ENCODE measurements at regions not wholly inside any gene's neighbourhood (a gene's known extent, or its start where the extent isn't known, plus 50 kb on each side); places are given as distances from the start of the nearest gene placed in this dataset.

GRCh38 chr3:99143493-99143892, 242.0 kb upstream of the DCBLD2 start:
- TF ChIP-seq POLR2A (IDR thresholded peaks at IDR 0.05) (no peak), CTCF (IDR thresholded peaks at IDR 0.05) (no peak)
